Dermis blood vessel endothelial cell (primary cell): ENCODE measurements at regions not wholly inside any gene's neighbourhood (a gene's known extent, or its start where the extent isn't known, plus 50 kb on each side); places are given as distances from the start of the nearest gene placed in this dataset.
"Not testable (repeated sequence)": the region's sequence is repeated elsewhere in the genome, so short reads cannot be mapped to it uniquely, and the experiment has no call there.

Experiments used
- DNase-seq: peaks from one replicate; pipeline ENCODE4 v3.0.0; 2010

GRCh38 chr4:149987330-149988086 is 90.7 kb upstream of the DCLK2 start:
- DNase-seq = peak; percentile 66

DNA sequence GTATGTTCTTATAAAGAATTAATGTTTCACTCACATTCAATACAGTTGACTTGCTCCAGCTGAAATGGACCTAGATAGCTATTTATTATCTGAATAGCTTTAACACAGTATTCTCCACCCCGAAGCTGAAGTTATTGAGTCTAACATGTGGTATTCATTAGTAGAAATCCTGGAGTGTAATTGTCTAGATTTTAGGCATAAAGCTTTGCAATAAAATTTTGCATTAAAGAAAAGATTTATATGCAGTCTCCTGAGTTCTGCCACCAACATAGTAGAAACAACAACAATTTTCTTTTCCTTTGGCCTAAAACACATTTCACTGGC is 90.2 kb upstream of the DCLK2 start:
- no peak for DNase-seq

GRCh38 chr4:149993030-149993429 is 85.2 kb upstream of the DCLK2 start:
- DNase-seq = no peak

- DNase-seq = no peak
Observed at GRCh38 chr4:149995134-149995756, 83.0 kb upstream of the DCLK2 start.

DNA sequence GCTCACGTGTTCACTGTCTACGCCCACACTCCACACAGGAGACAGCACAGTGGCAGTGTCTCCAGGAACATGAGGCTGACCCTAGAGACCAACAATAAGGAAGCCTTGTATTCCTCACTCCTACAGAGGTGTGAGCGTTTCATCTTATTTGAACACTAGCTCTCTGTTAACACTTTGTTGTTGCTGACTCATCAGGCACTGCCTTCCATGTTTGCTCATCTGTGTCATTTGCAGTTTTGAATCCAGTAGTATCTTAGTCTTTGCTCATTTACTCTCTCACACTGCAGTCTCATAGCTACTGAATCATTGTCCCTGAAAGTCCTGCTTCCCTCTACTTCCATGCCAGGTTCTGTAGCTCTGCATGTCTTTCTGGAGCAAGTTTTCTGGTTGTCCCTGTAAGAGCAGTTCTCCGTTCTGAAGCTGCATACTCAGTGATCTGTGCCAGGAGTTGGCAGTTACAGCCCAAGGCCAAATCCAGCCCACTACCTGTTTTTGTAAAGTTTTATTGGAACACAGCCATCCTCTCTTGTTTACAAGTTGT is 80.3 kb upstream of the DCLK2 start:
- peak; percentile 25 for DNase-seq

DNA sequence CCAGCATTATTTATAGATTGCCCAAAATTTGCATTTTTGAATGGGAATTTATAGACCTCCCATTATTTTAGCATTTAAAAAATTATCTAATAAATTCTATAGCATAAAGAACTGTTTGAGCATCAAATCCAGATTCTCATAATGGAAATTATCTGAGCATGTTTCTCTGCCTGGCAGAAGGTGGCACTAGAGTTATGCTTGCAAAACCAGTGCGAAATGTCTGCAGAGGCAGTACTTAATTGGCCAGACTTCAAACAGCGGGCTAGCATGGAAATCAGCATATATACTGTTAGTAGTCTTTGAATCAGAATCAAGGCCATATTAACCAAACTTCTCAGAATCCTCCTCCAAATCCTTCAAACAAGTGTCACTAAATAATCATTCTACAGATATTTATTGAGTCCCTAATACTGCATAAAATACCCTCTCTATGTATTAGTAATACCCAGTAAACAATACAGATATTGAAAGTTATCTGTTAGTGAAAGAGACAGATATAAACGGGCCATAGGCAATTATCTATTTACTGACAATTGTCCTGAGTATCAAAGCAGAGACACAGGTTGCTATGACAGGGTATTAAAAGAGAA is 78.7 kb upstream of the DCLK2 start:
- DNase-seq = peak; percentile 82

DNA sequence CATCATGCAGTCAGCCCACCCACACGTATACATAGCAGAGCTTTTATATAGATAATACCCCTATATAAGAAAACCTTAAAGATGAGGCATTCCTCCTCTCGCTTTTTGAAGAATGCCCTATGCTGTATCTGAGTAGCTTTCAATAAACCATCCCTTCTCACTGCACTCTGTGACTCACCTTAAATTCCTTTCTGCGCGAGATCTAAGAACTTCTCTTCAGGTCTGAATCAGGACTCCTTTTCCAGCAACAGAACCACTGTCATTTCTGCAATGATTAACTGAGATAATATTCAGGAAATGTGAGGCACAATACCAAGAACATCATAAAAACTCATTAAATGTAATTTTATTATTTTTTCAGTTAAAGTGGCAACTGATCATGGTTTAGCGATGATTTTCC is 76.4 kb upstream of the DCLK2 start:
- no peak for DNase-seq

DNA sequence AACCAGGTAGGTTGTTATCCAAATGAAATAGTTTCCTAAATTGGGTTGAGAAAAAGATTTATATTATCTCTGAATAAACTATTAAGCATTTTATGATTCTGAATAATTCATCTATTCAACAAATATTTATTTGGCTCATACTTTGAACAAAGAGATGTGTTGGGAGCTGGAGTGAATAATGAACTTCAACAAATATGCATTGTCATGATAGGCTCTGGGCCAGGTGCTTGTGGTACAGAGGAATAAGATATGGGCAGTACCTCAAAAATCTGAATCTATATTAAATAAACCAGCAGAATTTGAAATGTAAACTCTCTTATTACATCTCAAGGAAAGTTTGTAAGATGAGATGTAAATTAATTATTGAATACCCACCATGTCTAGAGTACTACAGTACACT is 75.7 kb upstream of the DCLK2 start:
- no peak for DNase-seq

- DNase-seq = peak; percentile 24
Observed at GRCh38 chr4:150004481-150004880, 73.8 kb upstream of the DCLK2 start.

- no peak for DNase-seq
Observed at GRCh38 chr4:150005537-150005936, 72.7 kb upstream of the DCLK2 start.

DNA sequence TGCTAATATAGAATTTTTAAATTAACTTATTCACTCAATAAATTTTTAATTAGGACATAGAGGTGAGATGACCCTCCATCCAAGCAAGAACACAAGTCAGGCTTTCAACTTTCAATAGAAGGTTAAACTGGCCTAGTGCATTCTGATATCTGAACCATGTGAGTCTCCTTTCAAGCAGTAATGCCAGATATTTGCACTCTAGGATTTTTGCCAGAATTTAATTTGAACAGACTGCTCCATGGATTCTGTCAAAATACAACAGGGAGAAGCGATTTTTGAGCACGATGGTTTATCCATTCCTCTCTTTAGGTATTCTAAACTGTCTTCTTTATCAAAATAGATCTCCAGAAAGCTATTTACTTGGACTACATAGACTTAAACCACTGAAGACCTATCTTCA is 72.0 kb upstream of the DCLK2 start:
- no peak for DNase-seq

DNA sequence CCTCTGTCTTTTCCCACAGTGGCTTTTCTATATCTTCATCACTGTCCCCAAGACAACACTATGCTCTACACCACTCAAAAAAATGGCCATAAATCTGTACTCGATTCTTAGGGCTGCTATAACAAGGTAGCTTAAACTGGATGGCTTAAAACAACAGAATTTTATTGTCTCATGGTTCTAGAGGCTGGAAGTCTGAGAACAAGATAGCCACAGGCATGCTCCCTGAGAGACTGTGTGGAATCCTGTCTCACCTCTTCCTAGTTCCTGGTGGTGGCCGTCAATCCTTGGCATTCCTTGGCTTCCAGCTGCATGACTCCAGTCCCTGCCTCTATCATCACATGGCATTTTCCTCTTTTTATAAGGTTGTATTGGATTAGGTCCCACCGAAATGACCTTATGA is 70.7 kb upstream of the DCLK2 start:
- no peak for DNase-seq

DNA sequence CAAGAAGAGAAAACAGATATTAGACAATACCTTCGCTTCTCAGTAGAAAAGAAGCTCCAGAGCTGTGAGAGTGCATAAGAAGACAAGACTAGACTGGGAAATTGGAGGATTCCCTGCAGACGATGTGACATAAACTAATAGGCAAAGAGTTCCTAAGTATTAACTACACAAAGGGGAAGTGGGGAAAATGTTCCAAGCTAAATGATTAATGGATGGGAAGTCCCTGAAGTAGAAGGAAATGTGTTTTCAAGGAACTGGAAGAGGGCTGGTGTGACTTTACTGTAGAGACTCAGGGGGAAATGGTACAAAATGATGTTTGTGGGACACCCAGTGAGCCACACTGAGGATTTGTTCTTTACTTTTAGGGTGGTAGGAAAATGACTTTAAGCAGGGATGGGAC is 69.7 kb upstream of the DCLK2 start:
- DNase-seq = no peak

GRCh38 chr4:150009533-150009932 is 68.7 kb upstream of the DCLK2 start:
- DNase-seq = no peak

- peak; percentile 81 for DNase-seq
Observed at GRCh38 chr4:150010525-150011126, 67.6 kb upstream of the DCLK2 start.

GRCh38 chr4:150012851-150013360 is 65.3 kb upstream of the DCLK2 start:
- no peak for DNase-seq

DNA sequence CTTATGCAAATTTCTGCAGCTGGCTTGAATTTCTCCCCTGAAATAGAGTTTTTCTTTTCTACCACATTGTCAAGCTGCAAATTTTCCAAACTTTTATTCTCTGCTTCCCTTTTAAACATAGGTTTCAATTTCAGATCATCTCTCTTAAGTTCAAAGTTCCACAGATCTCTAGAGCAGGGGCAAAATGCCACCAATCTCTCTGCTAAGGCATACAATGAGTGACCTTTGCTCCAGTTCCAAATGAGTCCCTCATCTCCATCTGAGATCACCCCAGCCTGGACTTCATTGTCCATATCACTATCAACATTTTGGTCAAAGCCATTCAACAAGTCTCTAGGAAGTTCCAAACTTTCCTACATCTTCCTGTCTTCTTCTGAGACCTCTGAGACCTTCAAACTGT is 62.3 kb upstream of the DCLK2 start:
- not testable (repeated sequence) for DNase-seq

GRCh38 chr4:150016621-150017020 is 61.6 kb upstream of the DCLK2 start:
- not testable (repeated sequence) for DNase-seq

DNA sequence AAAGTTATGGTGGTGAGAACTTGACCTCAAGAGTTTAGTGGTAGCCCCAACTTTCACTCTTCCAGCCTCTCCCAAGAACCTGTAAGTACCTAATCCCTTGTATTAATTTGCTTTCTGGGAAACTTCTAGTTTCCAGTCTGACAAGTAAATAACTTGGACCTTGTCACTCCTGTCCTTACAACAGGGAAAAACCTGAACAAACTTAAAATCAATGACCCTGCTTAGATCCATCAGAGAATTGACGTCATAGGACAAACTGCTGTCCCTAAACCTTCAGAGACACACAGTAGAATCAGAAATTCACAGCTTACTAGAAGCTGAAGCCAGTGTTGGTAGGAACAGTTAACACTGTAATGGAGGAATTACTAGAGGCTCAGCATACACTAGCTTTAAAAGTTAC is 60.0 kb upstream of the DCLK2 start:
- DNase-seq = no peak

GRCh38 chr4:150021483-150021882 is 56.8 kb upstream of the DCLK2 start:
- no peak for DNase-seq

GRCh38 chr4:150023489-150023888 is 54.8 kb upstream of the DCLK2 start:
- no peak for DNase-seq

DNA sequence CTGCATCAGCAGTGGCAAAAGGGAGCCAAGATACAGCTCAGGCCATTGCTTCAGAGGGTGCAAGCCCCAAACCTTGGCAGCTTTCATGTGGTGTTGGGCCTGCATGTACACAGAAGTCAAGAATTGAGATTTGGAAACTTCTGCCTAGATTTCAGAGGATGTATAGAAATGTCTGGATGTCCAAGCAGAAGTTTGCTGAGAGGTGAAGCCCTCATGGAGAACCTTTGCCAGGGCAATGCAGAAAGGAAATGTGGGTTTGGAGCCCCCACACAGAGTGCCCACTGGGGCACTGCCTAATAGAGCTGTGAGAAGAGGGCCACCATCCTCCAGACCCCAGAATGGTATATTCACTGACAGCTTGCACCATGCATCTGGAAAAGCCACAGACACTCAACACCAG is 51.3 kb upstream of the DCLK2 start:
- DNase-seq = not testable (repeated sequence)
